ENCODE measurements at regions not wholly inside any gene's neighbourhood (a gene's known extent, or its start where the extent isn't known, plus 50 kb on each side); places are given as distances from the start of the nearest gene placed in this dataset.

GRCh38 chr13:47025791-47026447 is 129.1 kb upstream of the HTR2A start:
- no peak for TF ChIP-seq SP1 (IDR thresholded peaks at IDR 0.05)
- no peak for TF ChIP-seq TAF1 (conservative IDR thresholded peaks at IDR 0.05)
- TF ChIP-seq MAX (IDR thresholded peaks at IDR 0.05) = no peak
- TF ChIP-seq CTCF (IDR thresholded peaks at IDR 0.05; ENCODE audit: low read depth, low read length, missing input control) = no peak
- no peak for TF ChIP-seq ZBTB33 (IDR thresholded peaks at IDR 0.05)
- TF ChIP-seq JUND (IDR thresholded peaks at IDR 0.05) = no peak
- TF ChIP-seq, protein P1, sequence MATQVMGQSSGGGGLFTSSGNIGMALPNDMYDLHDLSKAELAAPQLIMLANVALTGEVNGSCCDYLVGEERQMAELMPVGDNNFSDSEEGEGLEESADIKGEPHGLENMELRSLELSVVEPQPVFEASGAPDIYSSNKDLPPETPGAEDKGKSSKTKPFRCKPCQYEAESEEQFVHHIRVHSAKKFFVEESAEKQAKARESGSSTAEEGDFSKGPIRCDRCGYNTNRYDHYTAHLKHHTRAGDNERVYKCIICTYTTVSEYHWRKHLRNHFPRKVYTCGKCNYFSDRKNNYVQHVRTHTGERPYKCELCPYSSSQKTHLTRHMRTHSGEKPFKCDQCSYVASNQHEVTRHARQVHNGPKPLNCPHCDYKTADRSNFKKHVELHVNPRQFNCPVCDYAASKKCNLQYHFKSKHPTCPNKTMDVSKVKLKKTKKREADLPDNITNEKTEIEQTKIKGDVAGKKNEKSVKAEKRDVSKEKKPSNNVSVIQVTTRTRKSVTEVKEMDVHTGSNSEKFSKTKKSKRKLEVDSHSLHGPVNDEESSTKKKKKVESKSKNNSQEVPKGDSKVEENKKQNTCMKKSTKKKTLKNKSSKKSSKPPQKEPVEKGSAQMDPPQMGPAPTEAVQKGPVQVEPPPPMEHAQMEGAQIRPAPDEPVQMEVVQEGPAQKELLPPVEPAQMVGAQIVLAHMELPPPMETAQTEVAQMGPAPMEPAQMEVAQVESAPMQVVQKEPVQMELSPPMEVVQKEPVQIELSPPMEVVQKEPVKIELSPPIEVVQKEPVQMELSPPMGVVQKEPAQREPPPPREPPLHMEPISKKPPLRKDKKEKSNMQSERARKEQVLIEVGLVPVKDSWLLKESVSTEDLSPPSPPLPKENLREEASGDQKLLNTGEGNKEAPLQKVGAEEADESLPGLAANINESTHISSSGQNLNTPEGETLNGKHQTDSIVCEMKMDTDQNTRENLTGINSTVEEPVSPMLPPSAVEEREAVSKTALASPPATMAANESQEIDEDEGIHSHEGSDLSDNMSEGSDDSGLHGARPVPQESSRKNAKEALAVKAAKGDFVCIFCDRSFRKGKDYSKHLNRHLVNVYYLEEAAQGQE (IDR thresholded peaks at IDR 0.05) = no peak
